Stimulated activated CD8-positive, alpha-beta memory T cell treated with anti-CD3 and anti-CD28 coated beads, Interleukin-12 subunit alpha, Interleukin-12 subunit beta, amount 100 ng/mL, for 1 hour (primary cell): ENCODE measurements at regions not wholly inside any gene's neighbourhood (a gene's known extent, or its start where the extent isn't known, plus 50 kb on each side); places are given as distances from the start of the nearest gene placed in this dataset.
A peak's percentile ranks its signal among the peaks of the same experiment; 100 is the strongest.

ENCODE experiments used
- DNase-seq: peaks from one replicate; pipeline ENCODE4 v3.0.0-alpha.2; 2020; ENCODE audit warnings: low read depth

- DNase-seq, result no peak
These were observed 191.1 kb upstream of the TSC22D2 start for GRCh38 chr3:150216866-150217600.

GRCh38 chr3:150216041-150216811 is 191.9 kb upstream of the TSC22D2 start:
- no peak for DNase-seq

GRCh38 chr3:150215616-150216015 is 192.5 kb upstream of the TSC22D2 start:
- DNase-seq, result no peak

- DNase-seq, result no peak
These were observed 194.5 kb upstream of the TSC22D2 start for GRCh38 chr3:150213577-150213976.

- DNase-seq, result no peak
These were observed 197.5 kb upstream of the TSC22D2 start for GRCh38 chr3:150210461-150211110.

GRCh38 chr3:150203273-150203672 is 204.8 kb upstream of the TSC22D2 start:
- DNase-seq, result no peak

GRCh38 chr3:150202711-150203110 is 205.4 kb upstream of the TSC22D2 start:
- no peak for DNase-seq

- DNase-seq, result no peak
These were observed 213.1 kb upstream of the TSC22D2 start for GRCh38 chr3:150194957-150195356.

GRCh38 chr3:150194513-150194912 is 213.6 kb upstream of the TSC22D2 start:
- no peak for DNase-seq

- DNase-seq, result no peak
These were observed 213.9 kb upstream of the PFN2 start for GRCh38 chr3:150184426-150185071.

GRCh38 chr3:150183678-150184425 is 213.2 kb upstream of the PFN2 start:
- DNase-seq, result peak; percentile 20

GRCh38 chr3:150180334-150180733 is 209.6 kb upstream of the PFN2 start:
- no peak for DNase-seq

GRCh38 chr3:150179330-150179729 is 208.6 kb upstream of the PFN2 start:
- DNase-seq, result no peak

- no peak for DNase-seq
These were observed 207.1 kb upstream of the PFN2 start for GRCh38 chr3:150177673-150178381.

- DNase-seq, result no peak
These were observed 203.5 kb upstream of the PFN2 start for GRCh38 chr3:150174179-150174578.

- no peak for DNase-seq
These were observed 201.7 kb upstream of the PFN2 start for GRCh38 chr3:150172356-150172755.

GRCh38 chr3:150170852-150171520 is 200.3 kb upstream of the PFN2 start:
- no peak for DNase-seq

- no peak for DNase-seq
These were observed 198.7 kb upstream of the PFN2 start for GRCh38 chr3:150169330-150169940.

- no peak for DNase-seq
These were observed 198.0 kb upstream of the PFN2 start for GRCh38 chr3:150168698-150169097.
